ENCODE measurements at regions not wholly inside any gene's neighbourhood (a gene's known extent, or its start where the extent isn't known, plus 50 kb on each side); places are given as distances from the start of the nearest gene placed in this dataset.

- DNase-seq, result no peak
Observed at GRCh38 chr17:36765436-36766043, 164.2 kb downstream of the MRM1 start.

GRCh38 chr17:36768394-36768793, 167.0 kb downstream of the MRM1 start:
- DNase-seq, result no peak

- DNase-seq, result no peak
Observed at GRCh38 chr17:36773039-36773438, 164.2 kb upstream of the LHX1 start.

GRCh38 chr17:36777118-36777517, 160.2 kb upstream of the LHX1 start:
- no peak for DNase-seq

GRCh38 chr17:36778448-36778847, 158.8 kb upstream of the LHX1 start:
- no peak for DNase-seq

GRCh38 chr17:36779550-36779949, 157.7 kb upstream of the LHX1 start:
- no peak for DNase-seq

GRCh38 chr17:36784633-36785032, 152.6 kb upstream of the LHX1 start:
- DNase-seq, result no peak

GRCh38 chr17:36786867-36787266, 150.4 kb upstream of the LHX1 start:
- no peak for DNase-seq

- no peak for DNase-seq
Observed at GRCh38 chr17:36791150-36791941, 145.9 kb upstream of the LHX1 start.

- no peak for DNase-seq
Observed at GRCh38 chr17:36791942-36792475, 145.3 kb upstream of the LHX1 start.

GRCh38 chr17:36792849-36793248, 144.4 kb upstream of the LHX1 start:
- no peak for DNase-seq

GRCh38 chr17:36793976-36794375, 143.3 kb upstream of the LHX1 start:
- DNase-seq, result no peak

GRCh38 chr17:36807496-36808179, 129.6 kb upstream of the LHX1 start:
- DNase-seq, result no peak

- no peak for DNase-seq
Observed at GRCh38 chr17:36808180-36808661, 129.1 kb upstream of the LHX1 start.

GRCh38 chr17:36812762-36813161, 124.5 kb upstream of the LHX1 start:
- DNase-seq, result no peak

GRCh38 chr17:36813357-36813756, 123.9 kb upstream of the LHX1 start:
- DNase-seq, result no peak

- no peak for DNase-seq
Observed at GRCh38 chr17:36813957-36814563, 123.2 kb upstream of the LHX1 start.

- no peak for DNase-seq
Observed at GRCh38 chr17:36814958-36815357, 122.3 kb upstream of the LHX1 start.

- DNase-seq, result no peak
Observed at GRCh38 chr17:36816214-36816906, 120.9 kb upstream of the LHX1 start.

GRCh38 chr17:36816907-36817288, 120.4 kb upstream of the LHX1 start:
- no peak for DNase-seq

- no peak for DNase-seq
Observed at GRCh38 chr17:36817483-36818048, 119.7 kb upstream of the LHX1 start.

GRCh38 chr17:36818134-36818825, 119.0 kb upstream of the LHX1 start:
- no peak for DNase-seq

Measured in activated T-cell treated with anti-CD3 and anti-CD28 coated beads, Interleukin-2, amount 50 U/mL, for 1 hour (primary cell).